ENCODE measurements at regions not wholly inside any gene's neighbourhood (a gene's known extent, or its start where the extent isn't known, plus 50 kb on each side); places are given as distances from the start of the nearest gene placed in this dataset.
"Not testable (repeated sequence)": the region's sequence is repeated elsewhere in the genome, so short reads cannot be mapped to it uniquely, and the experiment has no call there.

DNA sequence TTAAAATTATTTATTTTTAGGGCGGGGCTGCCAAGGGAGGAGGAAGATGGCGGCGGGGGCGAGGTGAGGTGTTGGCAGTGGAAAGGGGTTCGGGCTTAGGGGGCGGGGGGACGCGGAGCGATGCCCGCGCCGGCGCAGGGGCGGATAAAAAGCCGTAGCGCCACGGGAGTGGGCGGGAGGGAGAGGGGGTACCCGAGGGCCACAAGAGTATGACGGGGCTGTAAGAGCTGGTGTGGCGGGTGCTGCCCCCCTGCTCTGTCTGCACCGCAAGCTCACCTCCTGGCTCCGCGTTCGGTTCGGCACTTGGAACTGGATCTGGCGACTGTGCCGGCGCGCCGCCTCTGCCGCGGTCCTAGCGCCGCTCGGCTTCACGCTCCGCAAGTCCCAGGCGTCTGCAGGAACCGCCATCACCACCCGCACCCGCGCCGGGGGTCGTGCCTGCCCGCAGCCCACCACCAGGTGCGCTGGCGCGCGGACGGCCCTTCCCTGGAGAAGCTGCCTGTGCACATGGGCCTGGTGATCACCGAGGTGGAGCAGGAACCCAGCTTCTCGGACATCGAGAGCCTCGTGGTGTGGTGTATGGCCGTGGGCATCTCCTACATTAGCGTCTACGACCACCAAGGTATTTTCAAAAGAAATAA is 265.2 kb upstream of the SGCG start:
- H3K4me2 ChIP-seq (replicated peaks; ENCODE audit: low read depth, low read length, poor library complexity, severe bottlenecking) = peak overlapping the region; percentile 40
- no peak overlapping the region for H2AFZ ChIP-seq (ENCODE audit: insufficient read depth, low read depth, low read length, poor library complexity, severe bottlenecking)
- TF ChIP-seq, protein P1, sequence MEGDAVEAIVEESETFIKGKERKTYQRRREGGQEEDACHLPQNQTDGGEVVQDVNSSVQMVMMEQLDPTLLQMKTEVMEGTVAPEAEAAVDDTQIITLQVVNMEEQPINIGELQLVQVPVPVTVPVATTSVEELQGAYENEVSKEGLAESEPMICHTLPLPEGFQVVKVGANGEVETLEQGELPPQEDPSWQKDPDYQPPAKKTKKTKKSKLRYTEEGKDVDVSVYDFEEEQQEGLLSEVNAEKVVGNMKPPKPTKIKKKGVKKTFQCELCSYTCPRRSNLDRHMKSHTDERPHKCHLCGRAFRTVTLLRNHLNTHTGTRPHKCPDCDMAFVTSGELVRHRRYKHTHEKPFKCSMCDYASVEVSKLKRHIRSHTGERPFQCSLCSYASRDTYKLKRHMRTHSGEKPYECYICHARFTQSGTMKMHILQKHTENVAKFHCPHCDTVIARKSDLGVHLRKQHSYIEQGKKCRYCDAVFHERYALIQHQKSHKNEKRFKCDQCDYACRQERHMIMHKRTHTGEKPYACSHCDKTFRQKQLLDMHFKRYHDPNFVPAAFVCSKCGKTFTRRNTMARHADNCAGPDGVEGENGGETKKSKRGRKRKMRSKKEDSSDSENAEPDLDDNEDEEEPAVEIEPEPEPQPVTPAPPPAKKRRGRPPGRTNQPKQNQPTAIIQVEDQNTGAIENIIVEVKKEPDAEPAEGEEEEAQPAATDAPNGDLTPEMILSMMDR (IDR thresholded peaks at IDR 0.05) = no peak
- TF ChIP-seq EZH2 (IDR thresholded peaks at IDR 0.05; ENCODE audit: borderline replicate concordance, insufficient read depth, low read depth, low read length, poor library complexity, severe bottlenecking) = no peak
- H3K4me3 ChIP-seq (ENCODE audit: control extremely low read depth in 1 of 5, extremely low read depth in 1 of 5, insufficient read depth in 1 of 5, low read depth in 2 of 5, low read length in 4 of 5) = peak overlapping the region in 2 of 5 experiments; percentile 33 to 35
- 3% methylated on average over 52 of the region's 58 CpGs for WGBS (ENCODE audit: insufficient coverage)
- peaks cover 0 to 3% of the 10 kb centered on the region in 2 donors for H3K4me1 ChIP-seq (ENCODE audit: control insufficient read depth in 2 of 2, insufficient read depth in 2 of 2, low read length in 2 of 2)
- ChIA-PET POLR2A (no interaction called here), CTCF (no interaction called here)
- Mint-ChIP-seq H3K27me3 (peaks cover 10% of the 10 kb centered on the region), H3K9me3 (ENCODE audit: insufficient read depth) (peaks cover 3% of the 10 kb centered on the region), H3K4me3 (no peak overlapping the region), H3K27ac (no peak overlapping the region), H3K4me1 (no peaks in the 10 kb centered on the region)
- intact Hi-C loops (cut with micrococcal nuclease) = no loop called here
- no peaks in the 10 kb centered on the region for H4K20me1 ChIP-seq (ENCODE audit: control insufficient read depth, insufficient read depth, low read length, poor library complexity, severe bottlenecking)
- peak overlapping the region; percentile 15 for H3K9ac ChIP-seq (ENCODE audit: low read length)
- peaks cover 0 to 2% (median 0%) of the 10 kb centered on the region in 4 experiments for H3K27me3 ChIP-seq (replicated peaks in 1 of 4; ENCODE audit: control extremely low read depth in 1 of 4, control insufficient read depth in 3 of 4, insufficient read depth in 4 of 4, low read length in 3 of 4)
- no peaks in the 10 kb centered on the region for H3K9me3 ChIP-seq (ENCODE audit: control extremely low read depth in 1 of 3, control insufficient read depth in 2 of 3, insufficient read depth in 1 of 3, low read length in 2 of 3)
- H3K27ac ChIP-seq (ENCODE audit: low read length in 2 of 2) = no peak overlapping the region
- no peaks in the 10 kb centered on the region for H3K36me3 ChIP-seq (replicated peaks in 1 of 2; ENCODE audit: control extremely low read depth in 1 of 2, control insufficient read depth in 1 of 2, extremely low read depth in 1 of 2, insufficient read depth in 2 of 2, low read length in 1 of 2)
- DNase-seq = no peak
- no peaks in the 10 kb centered on the region for H3K79me2 ChIP-seq (ENCODE audit: control insufficient read depth, insufficient read depth, low read length)
- peak; percentile 45 for ATAC-seq (ENCODE audit: low read depth)

DNA sequence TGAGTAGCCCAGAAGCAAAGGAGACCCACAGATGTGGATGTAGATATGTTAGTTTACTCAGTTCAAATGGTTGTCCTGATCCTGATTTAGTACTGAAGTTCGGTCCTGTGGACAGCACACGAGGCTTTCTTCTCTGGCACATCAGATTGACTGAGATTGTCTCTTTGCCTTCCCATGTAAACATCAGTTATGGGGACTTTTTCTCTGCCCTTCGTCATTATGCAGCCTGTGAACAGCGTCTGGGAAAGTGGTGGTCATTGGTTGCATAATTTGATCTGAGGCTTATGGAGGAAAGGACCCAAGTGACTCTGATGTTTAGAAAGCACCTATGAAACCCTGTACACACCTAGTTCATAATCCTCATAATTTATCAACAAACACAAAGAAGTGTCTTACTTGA is 264.5 kb upstream of the SGCG start:
- POLR2A ChIA-PET; H3K4me3 ChIP-seq (ENCODE audit: control extremely low read depth in 1 of 5, extremely low read depth in 1 of 5, insufficient read depth in 1 of 5, low read depth in 2 of 5, low read length in 4 of 5); H3K27me3 Mint-ChIP-seq; DNase-seq; H3K27me3 ChIP-seq (replicated peaks in 1 of 4; ENCODE audit: control extremely low read depth in 1 of 4, control insufficient read depth in 3 of 4, insufficient read depth in 4 of 4, low read length in 3 of 4); CTCF ChIA-PET; H3K9me3 Mint-ChIP-seq (ENCODE audit: insufficient read depth); H3K4me1 Mint-ChIP-seq; H3K9ac ChIP-seq (ENCODE audit: low read length); H3K27ac ChIP-seq (ENCODE audit: low read length in 2 of 2); ATAC-seq (ENCODE audit: low read depth); H3K4me1 ChIP-seq (ENCODE audit: control insufficient read depth in 2 of 2, insufficient read depth in 2 of 2, low read length in 2 of 2); H3K9me3 ChIP-seq (ENCODE audit: control extremely low read depth in 1 of 3, control insufficient read depth in 2 of 3, insufficient read depth in 1 of 3, low read length in 2 of 3); H3K79me2 ChIP-seq (ENCODE audit: control insufficient read depth, insufficient read depth, low read length); H4K20me1 ChIP-seq (ENCODE audit: control insufficient read depth, insufficient read depth, low read length, poor library complexity, severe bottlenecking); H3K4me2 ChIP-seq (replicated peaks; ENCODE audit: low read depth, low read length, poor library complexity, severe bottlenecking); H3K27ac Mint-ChIP-seq; intact Hi-C loops (cut with micrococcal nuclease); H3K36me3 ChIP-seq (replicated peaks in 1 of 2; ENCODE audit: control extremely low read depth in 1 of 2, control insufficient read depth in 1 of 2, extremely low read depth in 1 of 2, insufficient read depth in 2 of 2, low read length in 1 of 2); H2AFZ ChIP-seq (ENCODE audit: insufficient read depth, low read depth, low read length, poor library complexity, severe bottlenecking): not testable (repeated sequence)
- peak overlapping the region; percentile 13 for H3K4me3 Mint-ChIP-seq
- WGBS (ENCODE audit: insufficient coverage) = 55% methylated on average over 4 of the region's 4 CpGs

Measured in B cell (primary cell).